ENCODE measurements at regions not wholly inside any gene's neighbourhood (a gene's known extent, or its start where the extent isn't known, plus 50 kb on each side); places are given as distances from the start of the nearest gene placed in this dataset.

DNA sequence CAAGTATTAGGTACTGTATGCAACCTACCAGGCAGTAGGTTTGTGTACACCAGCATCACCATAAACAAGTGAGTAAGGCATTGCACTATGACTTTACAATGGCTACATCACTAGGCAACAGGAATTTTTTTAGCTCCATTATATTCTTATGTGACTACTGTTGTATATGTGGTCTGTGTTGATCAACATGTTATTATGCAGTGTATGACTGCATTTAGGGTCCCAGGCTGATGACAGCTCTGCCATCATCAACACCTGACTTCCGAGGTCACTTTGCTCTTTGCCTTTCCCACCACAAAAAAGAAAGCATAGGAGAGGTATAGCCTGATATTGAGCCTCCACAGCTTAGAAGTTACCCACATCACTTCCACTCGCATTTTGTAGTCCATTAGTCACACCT lies 217.5 kb upstream of the PELI2 start:
- H3K27me3 Mint-ChIP-seq: no peaks in the 10 kb centered on the region
- no peaks in the 10 kb centered on the region for H3K9me3 Mint-ChIP-seq (ENCODE audit: insufficient read depth)
- no peak overlapping the region for H3K4me3 ChIP-seq (ENCODE audit: control extremely low read depth in 1 of 5, extremely low read depth in 1 of 5, insufficient read depth in 1 of 5, low read depth in 2 of 5, low read length in 4 of 5)
- no peaks in the 10 kb centered on the region for H4K20me1 ChIP-seq (ENCODE audit: control insufficient read depth, insufficient read depth, low read length, poor library complexity, severe bottlenecking)
- no peak for ATAC-seq (ENCODE audit: low read depth)
- H3K27ac Mint-ChIP-seq: no peak overlapping the region
- H3K9me3 ChIP-seq (ENCODE audit: control extremely low read depth in 1 of 3, control insufficient read depth in 2 of 3, insufficient read depth in 1 of 3, low read length in 2 of 3): no peaks in the 10 kb centered on the region
- no peak overlapping the region for H2AFZ ChIP-seq (ENCODE audit: insufficient read depth, low read depth, low read length, poor library complexity, severe bottlenecking)
- intact Hi-C loops (cut with micrococcal nuclease): no loop called here
- no peaks in the 10 kb centered on the region for H3K27me3 ChIP-seq (replicated peaks in 1 of 4; ENCODE audit: control extremely low read depth in 1 of 4, control insufficient read depth in 3 of 4, insufficient read depth in 4 of 4, low read length in 3 of 4)
- H3K36me3 ChIP-seq (replicated peaks in 1 of 2; ENCODE audit: control extremely low read depth in 1 of 2, control insufficient read depth in 1 of 2, extremely low read depth in 1 of 2, insufficient read depth in 2 of 2, low read length in 1 of 2): no peaks in the 10 kb centered on the region
- ChIA-PET CTCF (no interaction called here), POLR2A (no interaction called here)
- H3K4me2 ChIP-seq (replicated peaks; ENCODE audit: low read depth, low read length, poor library complexity, severe bottlenecking): no peak overlapping the region
- H3K27ac ChIP-seq (ENCODE audit: low read length in 2 of 2): no peak overlapping the region
- no CpG with 5 or more reads among the region's 2 CpGs for WGBS (ENCODE audit: insufficient coverage)
- no peak for TF ChIP-seq EZH2 (IDR thresholded peaks at IDR 0.05; ENCODE audit: borderline replicate concordance, insufficient read depth, low read depth, low read length, poor library complexity, severe bottlenecking)
- TF ChIP-seq, protein P1, sequence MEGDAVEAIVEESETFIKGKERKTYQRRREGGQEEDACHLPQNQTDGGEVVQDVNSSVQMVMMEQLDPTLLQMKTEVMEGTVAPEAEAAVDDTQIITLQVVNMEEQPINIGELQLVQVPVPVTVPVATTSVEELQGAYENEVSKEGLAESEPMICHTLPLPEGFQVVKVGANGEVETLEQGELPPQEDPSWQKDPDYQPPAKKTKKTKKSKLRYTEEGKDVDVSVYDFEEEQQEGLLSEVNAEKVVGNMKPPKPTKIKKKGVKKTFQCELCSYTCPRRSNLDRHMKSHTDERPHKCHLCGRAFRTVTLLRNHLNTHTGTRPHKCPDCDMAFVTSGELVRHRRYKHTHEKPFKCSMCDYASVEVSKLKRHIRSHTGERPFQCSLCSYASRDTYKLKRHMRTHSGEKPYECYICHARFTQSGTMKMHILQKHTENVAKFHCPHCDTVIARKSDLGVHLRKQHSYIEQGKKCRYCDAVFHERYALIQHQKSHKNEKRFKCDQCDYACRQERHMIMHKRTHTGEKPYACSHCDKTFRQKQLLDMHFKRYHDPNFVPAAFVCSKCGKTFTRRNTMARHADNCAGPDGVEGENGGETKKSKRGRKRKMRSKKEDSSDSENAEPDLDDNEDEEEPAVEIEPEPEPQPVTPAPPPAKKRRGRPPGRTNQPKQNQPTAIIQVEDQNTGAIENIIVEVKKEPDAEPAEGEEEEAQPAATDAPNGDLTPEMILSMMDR (IDR thresholded peaks at IDR 0.05): no peak
- H3K4me1 ChIP-seq (ENCODE audit: control insufficient read depth in 2 of 2, insufficient read depth in 2 of 2, low read length in 2 of 2): no peaks in the 10 kb centered on the region
- DNase-seq: no peak
- no peaks in the 10 kb centered on the region for H3K4me1 Mint-ChIP-seq
- no peaks in the 10 kb centered on the region for H3K79me2 ChIP-seq (ENCODE audit: control insufficient read depth, insufficient read depth, low read length)
- no peak overlapping the region for H3K9ac ChIP-seq (ENCODE audit: low read length)
- no peak overlapping the region for H3K4me3 Mint-ChIP-seq

- Mint-ChIP-seq H3K4me1 (no peaks in the 10 kb centered on the region), H3K4me3 (no peak overlapping the region), H3K9me3 (ENCODE audit: insufficient read depth) (no peaks in the 10 kb centered on the region), H3K27me3 (no peaks in the 10 kb centered on the region), H3K27ac (no peak overlapping the region)
- ChIA-PET CTCF (no interaction called here), POLR2A (no interaction called here)
- DNase-seq: no peak
- H3K36me3 ChIP-seq (replicated peaks in 1 of 2; ENCODE audit: control extremely low read depth in 1 of 2, control insufficient read depth in 1 of 2, extremely low read depth in 1 of 2, insufficient read depth in 2 of 2, low read length in 1 of 2): no peaks in the 10 kb centered on the region
- no peak for ATAC-seq (ENCODE audit: low read depth)
- no peak overlapping the region for H3K9ac ChIP-seq (ENCODE audit: low read length)
- intact Hi-C loops (cut with micrococcal nuclease): no loop called here
- H3K4me3 ChIP-seq (ENCODE audit: control extremely low read depth in 1 of 5, extremely low read depth in 1 of 5, insufficient read depth in 1 of 5, low read depth in 2 of 5, low read length in 4 of 5): no peak overlapping the region
- no peak overlapping the region for H3K27ac ChIP-seq (ENCODE audit: low read length in 2 of 2)
- no peaks in the 10 kb centered on the region for H3K9me3 ChIP-seq (ENCODE audit: control extremely low read depth in 1 of 3, control insufficient read depth in 2 of 3, insufficient read depth in 1 of 3, low read length in 2 of 3)
- H2AFZ ChIP-seq (ENCODE audit: insufficient read depth, low read depth, low read length, poor library complexity, severe bottlenecking): no peak overlapping the region
- no peaks in the 10 kb centered on the region for H3K27me3 ChIP-seq (replicated peaks in 1 of 4; ENCODE audit: control extremely low read depth in 1 of 4, control insufficient read depth in 3 of 4, insufficient read depth in 4 of 4, low read length in 3 of 4)
- no peak overlapping the region for H3K4me2 ChIP-seq (replicated peaks; ENCODE audit: low read depth, low read length, poor library complexity, severe bottlenecking)
- TF ChIP-seq, protein P1 (IDR thresholded peaks at IDR 0.05): no peak
- no peak for TF ChIP-seq EZH2 (IDR thresholded peaks at IDR 0.05; ENCODE audit: borderline replicate concordance, insufficient read depth, low read depth, low read length, poor library complexity, severe bottlenecking)
- no peaks in the 10 kb centered on the region for H4K20me1 ChIP-seq (ENCODE audit: control insufficient read depth, insufficient read depth, low read length, poor library complexity, severe bottlenecking)
- no peaks in the 10 kb centered on the region for H3K79me2 ChIP-seq (ENCODE audit: control insufficient read depth, insufficient read depth, low read length)
- H3K4me1 ChIP-seq (ENCODE audit: control insufficient read depth in 2 of 2, insufficient read depth in 2 of 2, low read length in 2 of 2): no peaks in the 10 kb centered on the region
- WGBS (ENCODE audit: insufficient coverage): 88% methylated on average over 3 of the region's 5 CpGs
Observed at GRCh38 chr14:55901291-55901690, 216.9 kb upstream of the PELI2 start.

Data from B cell (primary cell).